ENCODE measurements at regions not wholly inside any gene's neighbourhood (a gene's known extent, or its start where the extent isn't known, plus 50 kb on each side); places are given as distances from the start of the nearest gene placed in this dataset.
"Not testable (repeated sequence)": the region's sequence is repeated elsewhere in the genome, so short reads cannot be mapped to it uniquely, and the experiment has no call there.

DNA sequence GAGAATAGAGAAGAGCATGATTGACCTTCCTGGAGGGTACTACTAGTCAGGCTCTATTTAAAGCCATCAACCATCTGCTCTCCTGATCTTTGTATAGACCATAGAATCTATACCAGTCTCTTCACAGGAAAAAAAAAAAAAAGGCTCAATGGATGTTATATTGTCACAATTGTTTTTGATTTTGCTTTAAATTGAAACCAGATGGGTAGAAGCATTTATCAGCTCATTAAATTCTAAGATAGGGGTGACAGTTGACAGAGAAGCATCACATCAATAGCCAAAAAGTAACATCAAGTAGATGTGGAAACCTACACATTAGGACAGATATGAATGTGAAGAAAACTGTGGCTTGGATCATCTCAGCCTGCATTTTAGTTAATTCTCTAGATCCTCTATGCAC, 558.9 kb upstream of the MBL2 start:
- TF ChIP-seq, protein P1, sequence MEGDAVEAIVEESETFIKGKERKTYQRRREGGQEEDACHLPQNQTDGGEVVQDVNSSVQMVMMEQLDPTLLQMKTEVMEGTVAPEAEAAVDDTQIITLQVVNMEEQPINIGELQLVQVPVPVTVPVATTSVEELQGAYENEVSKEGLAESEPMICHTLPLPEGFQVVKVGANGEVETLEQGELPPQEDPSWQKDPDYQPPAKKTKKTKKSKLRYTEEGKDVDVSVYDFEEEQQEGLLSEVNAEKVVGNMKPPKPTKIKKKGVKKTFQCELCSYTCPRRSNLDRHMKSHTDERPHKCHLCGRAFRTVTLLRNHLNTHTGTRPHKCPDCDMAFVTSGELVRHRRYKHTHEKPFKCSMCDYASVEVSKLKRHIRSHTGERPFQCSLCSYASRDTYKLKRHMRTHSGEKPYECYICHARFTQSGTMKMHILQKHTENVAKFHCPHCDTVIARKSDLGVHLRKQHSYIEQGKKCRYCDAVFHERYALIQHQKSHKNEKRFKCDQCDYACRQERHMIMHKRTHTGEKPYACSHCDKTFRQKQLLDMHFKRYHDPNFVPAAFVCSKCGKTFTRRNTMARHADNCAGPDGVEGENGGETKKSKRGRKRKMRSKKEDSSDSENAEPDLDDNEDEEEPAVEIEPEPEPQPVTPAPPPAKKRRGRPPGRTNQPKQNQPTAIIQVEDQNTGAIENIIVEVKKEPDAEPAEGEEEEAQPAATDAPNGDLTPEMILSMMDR (IDR thresholded peaks at IDR 0.05; ENCODE audit: insufficient read depth, missing control alignments), result no peak
- no peak for FAIRE-seq
- no peak for DNase-seq (ENCODE audit: insufficient read length, low spot score)

- peak; percentile 76 for FAIRE-seq
These were observed 554.1 kb upstream of the MBL2 start for GRCh38 chr10:53326401-53327305.

GRCh38 chr10:53325066-53325465, 552.5 kb upstream of the MBL2 start:
- TF ChIP-seq, protein P1 (IDR thresholded peaks at IDR 0.05; ENCODE audit: insufficient read depth, missing control alignments), result no peak
- DNase-seq (ENCODE audit: insufficient read length, low spot score), result no peak
- no peak for FAIRE-seq

More at GRCh38 chr10:53326401-53327305, 554.1 kb upstream of the MBL2 start:
- DNase-seq (ENCODE audit: insufficient read length, low spot score), result not testable (repeated sequence)

GRCh38 chr10:53315709-53316108, 543.1 kb upstream of the MBL2 start:
- TF ChIP-seq, protein P1 (IDR thresholded peaks at IDR 0.05; ENCODE audit: insufficient read depth, missing control alignments), result peak; percentile 10
- FAIRE-seq, result no peak
- no peak for DNase-seq (ENCODE audit: insufficient read length, low spot score)

DNA sequence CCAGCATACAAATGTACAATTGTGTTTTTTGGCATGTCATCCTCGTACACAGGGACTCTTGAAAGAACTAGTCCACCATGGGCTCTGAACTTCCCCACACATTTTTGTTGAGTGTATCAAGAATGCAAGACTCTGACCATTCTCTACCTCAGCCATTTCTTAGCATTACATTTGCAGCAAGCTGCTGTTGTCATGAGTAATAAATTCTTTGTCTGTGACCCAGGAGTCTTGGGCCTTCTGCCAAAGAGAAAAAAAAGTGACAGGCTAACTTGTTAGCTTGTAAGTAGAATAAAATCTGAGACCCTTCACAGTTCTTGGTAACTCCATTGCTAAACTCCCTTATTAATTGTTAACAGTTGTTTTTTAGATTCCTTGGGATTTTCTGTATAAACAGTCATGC, 542.3 kb upstream of the MBL2 start:
- TF ChIP-seq, protein P1 (IDR thresholded peaks at IDR 0.05; ENCODE audit: insufficient read depth, missing control alignments), result no peak
- no peak for FAIRE-seq
- no peak for DNase-seq (ENCODE audit: insufficient read length, low spot score)

DNA sequence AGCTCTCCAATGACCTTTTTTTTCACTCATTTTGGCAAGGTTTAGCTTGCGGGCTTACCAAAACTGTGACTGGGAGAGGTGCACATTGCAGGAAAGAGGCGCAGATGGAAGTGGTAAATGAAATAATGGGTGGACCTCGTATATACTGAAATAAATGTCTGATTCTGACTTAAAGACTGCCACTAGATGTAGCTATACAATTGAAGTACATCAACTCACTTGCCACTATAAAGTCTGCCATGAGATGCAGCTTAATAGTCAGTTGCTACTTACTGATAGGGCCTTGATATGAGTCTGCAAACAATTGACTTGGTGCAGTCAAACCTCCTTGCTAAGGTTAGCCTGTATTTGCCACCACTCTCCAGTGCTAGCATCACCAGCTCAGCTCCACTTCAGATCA, 525.9 kb upstream of the MBL2 start:
- FAIRE-seq, result no peak
- TF ChIP-seq, protein P1 (IDR thresholded peaks at IDR 0.05; ENCODE audit: insufficient read depth, missing control alignments), result no peak
- DNase-seq (ENCODE audit: insufficient read length, low spot score), result no peak

GRCh38 chr10:53284615-53285182, 512.1 kb upstream of the MBL2 start:
- TF ChIP-seq, protein P1 (IDR thresholded peaks at IDR 0.05; ENCODE audit: insufficient read depth, missing control alignments), result no peak

More at GRCh38 chr10:53284615-53285182, 512.1 kb upstream of the MBL2 start:
- FAIRE-seq, result no peak
- no peak for DNase-seq (ENCODE audit: insufficient read length, low spot score)
